ENCODE measurements at regions not wholly inside any gene's neighbourhood (a gene's known extent, or its start where the extent isn't known, plus 50 kb on each side); places are given as distances from the start of the nearest gene placed in this dataset.

DNA sequence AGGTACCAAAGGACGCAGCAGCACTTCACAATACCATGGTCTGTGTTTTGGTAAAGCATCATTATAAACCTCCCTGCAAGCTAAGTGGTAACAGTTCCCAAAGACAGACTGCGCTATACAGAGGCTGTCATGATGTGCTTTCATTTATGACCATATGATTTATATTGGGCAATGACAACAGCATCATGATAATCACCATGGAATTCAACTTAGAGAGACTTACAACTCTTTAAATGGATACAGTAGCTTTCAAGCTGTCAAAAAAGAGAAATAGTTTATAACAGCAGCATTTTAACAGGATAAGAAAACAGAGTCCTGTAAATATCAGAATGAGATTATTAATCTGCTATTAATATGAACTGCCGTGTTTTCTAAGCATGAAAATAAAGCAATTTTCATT, 341.7 kb downstream of the GPR37 start:
- ChIA-PET CTCF (no interaction called here), POLR2A (no interaction called here)
- no peak for DNase-seq (ENCODE audit: low read depth, low spot score)
- TF ChIP-seq, protein P1, sequence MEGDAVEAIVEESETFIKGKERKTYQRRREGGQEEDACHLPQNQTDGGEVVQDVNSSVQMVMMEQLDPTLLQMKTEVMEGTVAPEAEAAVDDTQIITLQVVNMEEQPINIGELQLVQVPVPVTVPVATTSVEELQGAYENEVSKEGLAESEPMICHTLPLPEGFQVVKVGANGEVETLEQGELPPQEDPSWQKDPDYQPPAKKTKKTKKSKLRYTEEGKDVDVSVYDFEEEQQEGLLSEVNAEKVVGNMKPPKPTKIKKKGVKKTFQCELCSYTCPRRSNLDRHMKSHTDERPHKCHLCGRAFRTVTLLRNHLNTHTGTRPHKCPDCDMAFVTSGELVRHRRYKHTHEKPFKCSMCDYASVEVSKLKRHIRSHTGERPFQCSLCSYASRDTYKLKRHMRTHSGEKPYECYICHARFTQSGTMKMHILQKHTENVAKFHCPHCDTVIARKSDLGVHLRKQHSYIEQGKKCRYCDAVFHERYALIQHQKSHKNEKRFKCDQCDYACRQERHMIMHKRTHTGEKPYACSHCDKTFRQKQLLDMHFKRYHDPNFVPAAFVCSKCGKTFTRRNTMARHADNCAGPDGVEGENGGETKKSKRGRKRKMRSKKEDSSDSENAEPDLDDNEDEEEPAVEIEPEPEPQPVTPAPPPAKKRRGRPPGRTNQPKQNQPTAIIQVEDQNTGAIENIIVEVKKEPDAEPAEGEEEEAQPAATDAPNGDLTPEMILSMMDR (IDR thresholded peaks at IDR 0.05; ENCODE audit: insufficient read depth, low read length, missing control alignments), result no peak
- no peak overlapping the region for H3K4me3 ChIP-seq (ENCODE audit: low read depth, low read length)

GRCh38 chr7:124422081-124422480, 343.5 kb downstream of the GPR37 start:
- H3K4me3 ChIP-seq (ENCODE audit: low read depth, low read length), result no peak overlapping the region
- TF ChIP-seq, protein P1 (IDR thresholded peaks at IDR 0.05; ENCODE audit: insufficient read depth, low read length, missing control alignments), result no peak
- ChIA-PET POLR2A (no interaction called here), CTCF (no interaction called here)
- no peak for DNase-seq (ENCODE audit: low read depth, low spot score)

GRCh38 chr7:124420367-124420766, 345.2 kb downstream of the GPR37 start:
- H3K4me3 ChIP-seq (ENCODE audit: low read depth, low read length), result no peak overlapping the region
- POLR2A ChIA-PET, result no interaction called here
- CTCF ChIA-PET, result no interaction called here
- TF ChIP-seq, protein P1 (IDR thresholded peaks at IDR 0.05; ENCODE audit: insufficient read depth, low read length, missing control alignments), result no peak
- DNase-seq (ENCODE audit: low read depth, low spot score), result no peak

DNA sequence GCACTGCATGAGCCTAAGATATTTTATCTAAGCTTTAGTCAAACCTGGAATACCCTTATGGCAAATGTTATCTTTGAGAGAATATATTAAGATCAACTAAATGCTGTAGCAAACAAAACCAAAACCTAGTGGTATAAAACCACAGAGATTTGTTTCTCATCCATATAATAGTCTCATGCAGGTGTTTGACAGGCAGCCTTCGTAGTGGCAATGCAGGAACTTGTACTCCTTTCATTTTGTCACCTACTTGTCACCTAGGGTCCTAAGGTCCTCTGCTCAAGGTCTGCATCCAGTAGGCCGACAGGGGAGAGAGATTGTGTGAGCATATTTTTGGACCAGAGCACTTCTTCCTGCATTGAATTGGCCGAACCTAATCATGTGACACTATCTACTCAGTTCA, 352.6 kb downstream of the GPR37 start:
- H3K4me3 ChIP-seq (ENCODE audit: low read depth, low read length), result no peak overlapping the region
- no peak for DNase-seq (ENCODE audit: low read depth, low spot score)
- ChIA-PET CTCF (no interaction called here), POLR2A (no interaction called here)
- TF ChIP-seq, protein P1 (IDR thresholded peaks at IDR 0.05; ENCODE audit: insufficient read depth, low read length, missing control alignments), result no peak

GRCh38 chr7:124412531-124412930, 353.1 kb downstream of the GPR37 start:
- ChIA-PET POLR2A (no interaction called here), CTCF (no interaction called here)
- H3K4me3 ChIP-seq (ENCODE audit: low read depth, low read length), result no peak overlapping the region
- no peak for DNase-seq (ENCODE audit: low read depth, low spot score)
- TF ChIP-seq, protein P1 (IDR thresholded peaks at IDR 0.05; ENCODE audit: insufficient read depth, low read length, missing control alignments), result no peak

DNA sequence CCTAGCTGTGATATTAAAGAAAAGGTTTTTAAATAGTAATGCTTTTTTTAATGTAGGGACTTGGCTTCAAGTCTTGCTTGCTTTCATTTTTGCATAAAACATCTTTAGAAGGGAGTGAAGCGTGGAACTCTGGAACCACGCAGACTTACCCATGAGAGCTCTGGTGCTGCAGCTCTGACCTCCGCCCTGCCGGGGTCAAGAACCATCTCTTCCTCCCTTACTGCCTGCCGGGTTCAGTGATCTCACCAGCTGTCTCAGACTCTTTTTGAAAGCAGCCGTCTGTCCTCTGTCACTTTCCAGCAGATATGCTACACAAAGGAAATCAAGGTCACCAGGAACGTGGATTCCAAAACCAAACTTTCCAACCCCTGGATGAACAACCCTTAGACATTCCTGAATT, 353.8 kb downstream of the GPR37 start:
- H3K4me3 ChIP-seq (ENCODE audit: low read depth, low read length), result no peak overlapping the region
- ChIA-PET POLR2A (no interaction called here), CTCF (no interaction called here)
- no peak for DNase-seq (ENCODE audit: low read depth, low spot score)
- TF ChIP-seq, protein P1 (IDR thresholded peaks at IDR 0.05; ENCODE audit: insufficient read depth, low read length, missing control alignments), result no peak

Data from AG04449 (cell line).